Stomach (tissue), 8 donors: ENCODE measurements at regions not wholly inside any gene's neighbourhood (a gene's known extent, or its start where the extent isn't known, plus 50 kb on each side); places are given as distances from the start of the nearest gene placed in this dataset.

Source experiments
- DNase-seq, 2 donors: peaks; one replicate each; pipeline versions ENCODE4 v3.0.0 to v3.0.0-alpha.2; 2013 to 2019
- H3K27ac ChIP-seq, 5 donors: fragments of 200-600 bp in 4 of 5; sonication (generic) in 4 of 5; one replicate each; pipeline ENCODE4 v1.5.1; 2013 to 2019; ENCODE audit warnings: mild to moderate bottlenecking in 1 of 5, moderate library complexity in 1 of 5
- H3K27me3 ChIP-seq, 3 donors: fragments of 200-600 bp; sonication (generic); one replicate each; pipeline ENCODE4 v1.5.1; 2017 to 2019; ENCODE audit warnings: mixed run types in 1 of 3
- H3K36me3 ChIP-seq, 4 donors: fragments of 200-600 bp; sonication (generic); 1 replicate in 3 of 4; 2 replicates in 1 of 4; pipeline ENCODE4 v1.5.1; 2016 to 2019
- H3K4me1 ChIP-seq, 4 donors: fragments of 200-600 bp; sonication (generic); one replicate each; pipeline ENCODE4 v1.5.1; 2016 to 2019
- H3K4me3 ChIP-seq, 4 donors: fragments of 200-600 bp; sonication (generic) in 3 of 4; one replicate each; pipeline ENCODE4 v1.5.1; 2016 to 2019; ENCODE audit warnings: mild to moderate bottlenecking in 1 of 4
- H3K9me3 ChIP-seq, 4 donors: fragments of 200-600 bp; sonication (generic); one replicate each; pipeline ENCODE4 v1.5.1; 2016 to 2019
- EP300 ChIP-seq: sonication (generic); formaldehyde crosslinking; IDR thresholded peaks from one replicate; pipeline ENCODE4 v1.6.1; 2017; ENCODE audit warnings: antibody characterized with exemption
- POLR2A ChIP-seq, 4 donors: fragments of 450-650 bp; IDR thresholded peaks; one replicate each; pipeline ENCODE4 v1.6.1; 2016; ENCODE audit warnings: antibody characterized with exemption in 4 of 4, control low read depth in 2 of 4, mild to moderate bottlenecking in 1 of 4, moderate library complexity in 1 of 4
- POLR2AphosphoS5 ChIP-seq, 3 donors: sonication (generic); formaldehyde crosslinking; IDR thresholded peaks; one replicate each; pipeline ENCODE4 v1.6.1; 2016; ENCODE audit warnings: antibody characterized with exemption in 3 of 3
- WGBS, 5 donors: extraction: QIAGEN DNeasy Blood & Tissue Kit in 3 of 5; methylation state at CpG; one replicate each; pipeline versions ENCODE4 v1.1.5 to v1.1.7; 2013 to 2018; 5-methylcytosine and 5-hydroxymethylcytosine counted together
- intact Hi-C: fragments of 100-400 bp; cut with DNase I; formaldehyde crosslinking; loops from one replicate; pipeline ENCODE4 v1.15.1; 2023; ENCODE audit warnings: low total_unique reads
- TF ChIP-seq, protein P1 (sequence below), 7 experiments: fragments of 450-650 bp in 4 of 7; fragments of 200-600 bp in 3 of 7; sonication (generic) in 3 of 7; IDR thresholded peaks; one replicate each; pipeline ENCODE4 v1.5.1; 2016 to 2019; ENCODE audit warnings: antibody characterized with exemption in 7 of 7, control low read depth in 2 of 7, mild to moderate bottlenecking in 1 of 7
- donor health status: healthy with polysubstance abuse.
- donor health status: Bipolar disorder and iron deficiency.
- donor health status: healthy.

DNA sequence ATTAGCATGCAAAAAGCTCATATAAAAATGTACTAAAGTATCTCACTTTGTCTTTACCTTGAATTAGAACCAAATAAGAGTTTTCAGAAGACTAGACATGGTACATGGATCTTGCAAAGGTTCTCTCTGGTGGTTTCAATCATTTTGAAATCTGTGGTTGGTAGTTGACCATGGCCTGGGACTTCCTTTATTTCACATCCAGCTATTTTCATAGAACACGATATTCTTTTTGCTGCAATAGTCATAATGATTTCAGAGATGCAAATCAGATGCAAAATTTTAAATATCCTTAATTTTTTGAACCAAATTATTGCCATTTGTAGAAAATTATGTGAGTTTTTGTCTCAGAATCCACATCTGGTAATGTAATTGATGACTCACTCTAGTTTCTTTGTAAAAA is 375.1 kb upstream of the ZP4 start:
- intact Hi-C loops, result no loop called here
- Histone ChIP-seq H3K36me3 (no peaks in the 10 kb centered on the region), H3K9me3 (peaks cover 0 to 4% (median 0%) of the 10 kb centered on the region in 4 donors), H3K27me3 (no peaks in the 10 kb centered on the region), H3K27ac (no peak overlapping the region), H3K4me3 (no peak overlapping the region), H3K4me1 (no peaks in the 10 kb centered on the region)
- 36 to 76% (median 68%) methylated on average over 1 of the region's 1 CpG for WGBS, 5 donors
- DNase-seq, result no peak
- TF ChIP-seq POLR2AphosphoS5 (IDR thresholded peaks at IDR 0.05) (no peak), EP300 (no peak), POLR2A (IDR thresholded peaks at IDR 0.05) (no peak)
- TF ChIP-seq, protein P1, sequence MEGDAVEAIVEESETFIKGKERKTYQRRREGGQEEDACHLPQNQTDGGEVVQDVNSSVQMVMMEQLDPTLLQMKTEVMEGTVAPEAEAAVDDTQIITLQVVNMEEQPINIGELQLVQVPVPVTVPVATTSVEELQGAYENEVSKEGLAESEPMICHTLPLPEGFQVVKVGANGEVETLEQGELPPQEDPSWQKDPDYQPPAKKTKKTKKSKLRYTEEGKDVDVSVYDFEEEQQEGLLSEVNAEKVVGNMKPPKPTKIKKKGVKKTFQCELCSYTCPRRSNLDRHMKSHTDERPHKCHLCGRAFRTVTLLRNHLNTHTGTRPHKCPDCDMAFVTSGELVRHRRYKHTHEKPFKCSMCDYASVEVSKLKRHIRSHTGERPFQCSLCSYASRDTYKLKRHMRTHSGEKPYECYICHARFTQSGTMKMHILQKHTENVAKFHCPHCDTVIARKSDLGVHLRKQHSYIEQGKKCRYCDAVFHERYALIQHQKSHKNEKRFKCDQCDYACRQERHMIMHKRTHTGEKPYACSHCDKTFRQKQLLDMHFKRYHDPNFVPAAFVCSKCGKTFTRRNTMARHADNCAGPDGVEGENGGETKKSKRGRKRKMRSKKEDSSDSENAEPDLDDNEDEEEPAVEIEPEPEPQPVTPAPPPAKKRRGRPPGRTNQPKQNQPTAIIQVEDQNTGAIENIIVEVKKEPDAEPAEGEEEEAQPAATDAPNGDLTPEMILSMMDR (IDR thresholded peaks at IDR 0.05), result no peak

DNA sequence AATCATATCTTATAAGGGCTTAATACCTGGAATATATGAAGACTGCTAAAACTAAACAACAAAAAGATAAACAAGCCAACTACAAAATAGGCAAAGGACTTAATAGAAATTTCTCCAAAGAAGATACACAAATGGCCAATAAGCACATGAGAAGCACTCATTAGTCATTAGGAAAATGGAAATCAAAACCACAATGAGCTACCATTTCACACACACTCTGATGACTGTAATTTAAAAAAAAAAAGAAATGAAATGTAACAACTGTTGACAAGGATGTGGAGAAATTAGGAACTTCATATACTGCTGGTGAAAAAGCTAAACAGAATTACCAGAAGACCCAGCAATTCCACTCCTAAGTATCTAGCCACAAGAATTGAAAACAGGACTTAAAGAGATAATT is 374.2 kb upstream of the ZP4 start:
- TF ChIP-seq POLR2A (IDR thresholded peaks at IDR 0.05) (no peak), POLR2AphosphoS5 (IDR thresholded peaks at IDR 0.05) (no peak), EP300 (no peak)
- TF ChIP-seq, protein P1 (IDR thresholded peaks at IDR 0.05), result no peak
- Histone ChIP-seq H3K27ac (no peak overlapping the region), H3K4me3 (no peak overlapping the region), H3K9me3 (peaks cover 0 to 4% (median 0%) of the 10 kb centered on the region in 4 donors), H3K27me3 (no peaks in the 10 kb centered on the region), H3K4me1 (no peaks in the 10 kb centered on the region), H3K36me3 (no peaks in the 10 kb centered on the region)
- no peak for DNase-seq
- intact Hi-C loops, result no loop called here

DNA sequence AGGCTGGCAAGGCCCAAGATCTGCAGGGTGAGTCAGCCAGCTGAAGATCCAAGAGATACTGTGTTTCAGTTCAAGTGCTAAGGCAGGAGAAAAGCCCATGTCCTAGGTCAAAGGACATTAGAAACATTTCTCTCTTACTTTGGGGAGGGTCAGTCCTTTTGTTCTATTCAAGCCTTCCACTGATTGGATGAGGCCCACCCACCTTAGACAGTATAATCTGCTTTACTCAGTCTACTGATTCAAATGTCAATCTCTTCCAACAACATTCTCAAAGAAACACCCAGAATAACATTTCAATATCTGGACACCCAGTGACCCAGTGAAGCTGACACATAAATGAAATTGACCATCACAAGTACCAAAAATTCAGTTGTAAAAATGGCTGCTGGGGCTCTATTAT is 367.8 kb upstream of the ZP4 start:
- no peak for DNase-seq

DNA sequence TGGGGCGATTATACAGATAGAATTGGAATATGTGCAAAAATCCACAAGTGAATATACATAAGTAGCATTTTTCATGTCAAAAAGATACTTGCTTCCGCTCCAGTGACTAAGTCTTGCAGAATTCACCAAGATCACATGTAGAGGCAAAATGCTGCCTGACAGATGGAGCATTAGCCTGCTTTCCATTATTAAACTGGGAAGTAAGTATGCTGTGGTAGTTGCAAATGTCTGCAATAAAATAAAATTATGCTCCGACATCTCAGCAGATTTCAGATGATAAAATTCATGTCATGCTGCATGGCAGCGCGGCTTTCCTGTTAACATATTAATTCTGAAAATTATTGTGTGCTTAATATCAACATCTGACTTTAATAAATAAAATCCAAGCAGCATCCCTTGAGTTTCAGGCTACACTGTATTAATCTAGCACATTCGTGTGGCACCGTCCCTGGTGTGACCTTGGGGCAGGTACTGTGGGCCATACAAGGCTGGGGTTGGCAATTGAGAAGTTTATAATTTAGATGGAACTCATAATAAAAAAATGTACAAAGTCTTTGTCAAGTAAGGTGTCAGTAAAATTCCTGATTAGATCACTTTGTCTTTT is 366.4 kb upstream of the ZP4 start:
- no peak for TF ChIP-seq POLR2A (IDR thresholded peaks at IDR 0.05)
- no peaks in the 10 kb centered on the region for H3K36me3 ChIP-seq
- 78 to 88% (median 82%) methylated on average over 7 of the region's 7 CpGs for WGBS, 5 donors
- H3K27ac ChIP-seq, result no peak overlapping the region
- H3K4me3 ChIP-seq, result no peak overlapping the region
- no peak for DNase-seq
- intact Hi-C loops, result no loop called here
- H3K4me1 ChIP-seq, result no peaks in the 10 kb centered on the region
- no peaks in the 10 kb centered on the region for H3K27me3 ChIP-seq
- no peaks in the 10 kb centered on the region for H3K9me3 ChIP-seq

More for the DNA sequence above, 367.8 kb upstream of the ZP4 start:
- no peaks in the 10 kb centered on the region for H3K4me1 ChIP-seq
- H3K27me3 ChIP-seq, result no peaks in the 10 kb centered on the region
- TF ChIP-seq POLR2AphosphoS5 (IDR thresholded peaks at IDR 0.05) (no peak), POLR2A (IDR thresholded peaks at IDR 0.05) (no peak), EP300 (no peak)
- TF ChIP-seq, protein P1 (IDR thresholded peaks at IDR 0.05), result no peak
- H3K9me3 ChIP-seq, result no peaks in the 10 kb centered on the region
- no peak overlapping the region for H3K27ac ChIP-seq
- intact Hi-C loops, result no loop called here
- H3K36me3 ChIP-seq, result no peaks in the 10 kb centered on the region
- H3K4me3 ChIP-seq, result no peak overlapping the region

DNA sequence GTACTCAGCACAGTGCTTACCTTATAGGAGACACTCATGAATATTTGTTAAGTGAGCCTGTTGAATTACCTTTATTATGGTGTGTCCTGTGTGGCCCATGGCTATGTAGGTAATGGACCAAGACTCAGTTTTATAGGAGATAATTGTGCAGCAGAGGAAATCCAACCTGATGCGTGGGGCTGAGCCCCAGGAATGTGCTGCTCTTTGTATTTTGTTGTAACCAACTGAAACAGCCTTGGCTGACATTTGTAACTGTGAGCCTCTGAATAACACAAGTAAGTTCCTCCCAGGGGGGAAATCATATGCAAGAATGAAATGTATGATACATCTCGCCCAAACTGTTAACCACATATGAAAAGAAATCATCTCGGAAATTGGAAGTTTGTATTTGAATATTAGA is 364.2 kb upstream of the ZP4 start:
- Histone ChIP-seq H3K27ac (no peak overlapping the region), H3K4me3 (no peak overlapping the region), H3K4me1 (no peaks in the 10 kb centered on the region), H3K9me3 (no peaks in the 10 kb centered on the region), H3K27me3 (no peaks in the 10 kb centered on the region), H3K36me3 (no peaks in the 10 kb centered on the region)
- intact Hi-C loops, result no loop called here
- DNase-seq, result no peak
- TF ChIP-seq POLR2AphosphoS5 (IDR thresholded peaks at IDR 0.05) (no peak), POLR2A (IDR thresholded peaks at IDR 0.05) (no peak), EP300 (no peak)
- TF ChIP-seq, protein P1 (IDR thresholded peaks at IDR 0.05), result no peak
- 69 to 86% (median 80%) methylated on average over 3 of the region's 3 CpGs for WGBS, 5 donors
